ENCODE measurements at regions not wholly inside any gene's neighbourhood (a gene's known extent, or its start where the extent isn't known, plus 50 kb on each side); places are given as distances from the start of the nearest gene placed in this dataset.

GRCh38 chrX:106331606-106332005, 163.5 kb downstream of the PWWP3B start:
- TF ChIP-seq GATA3 (IDR thresholded peaks at IDR 0.05; ENCODE audit: low read depth, low read length) (no peak), GATA2 (IDR thresholded peaks at IDR 0.05; ENCODE audit: low read depth, low read length) (no peak)
